ENCODE measurements at regions not wholly inside any gene's neighbourhood (a gene's known extent, or its start where the extent isn't known, plus 50 kb on each side); places are given as distances from the start of the nearest gene placed in this dataset.

DNA sequence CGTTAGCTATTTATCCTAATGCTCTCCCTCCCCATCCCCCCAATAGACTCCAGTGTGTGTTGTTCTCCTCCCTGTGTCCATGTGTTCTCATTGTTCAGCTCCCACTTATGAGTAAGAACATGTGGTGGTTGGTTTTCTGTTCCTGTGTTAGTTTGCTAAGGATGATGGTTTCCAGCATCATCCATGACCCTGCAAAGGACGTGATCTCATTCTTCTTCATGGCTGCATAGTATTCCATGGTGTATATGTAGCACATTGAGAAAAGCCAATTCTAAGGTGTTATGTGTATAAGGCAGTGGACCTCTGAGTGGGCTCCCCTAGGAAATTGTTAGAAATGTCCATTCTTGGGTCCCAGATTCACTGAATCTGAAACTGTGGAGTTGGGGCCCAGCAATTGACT, 103.1 kb upstream of the MYO10 start:
- no peak overlapping the region for H3K9ac ChIP-seq (ENCODE audit: low read length)
- intact Hi-C loops (cut with micrococcal nuclease) = no loop called here
- H3K9me2 ChIP-seq (ENCODE audit: insufficient read depth) = no peaks in the 10 kb centered on the region
- no peaks in the 10 kb centered on the region for H3K79me2 ChIP-seq (ENCODE audit: insufficient read depth, low read length)
- POLR2A ChIA-PET = no interaction called here
- no peaks in the 10 kb centered on the region for H3K4me1 ChIP-seq (ENCODE audit: control insufficient read depth in 1 of 2, insufficient read depth in 2 of 2, low read length in 2 of 2)
- no peaks in the 10 kb centered on the region for H3K36me3 ChIP-seq (ENCODE audit: control insufficient read depth in 1 of 2, insufficient read depth in 2 of 2, low read length in 2 of 2)
- H3K9me3 ChIP-seq (ENCODE audit: control insufficient read depth in 1 of 2, insufficient read depth in 1 of 2, low read depth in 1 of 2, low read length in 2 of 2) = no peaks in the 10 kb centered on the region
- ATAC-seq = no peak
- no peak for DNase-seq (ENCODE audit: low read depth, low spot score)
- H3K27me3 ChIP-seq (ENCODE audit: insufficient read depth, low read length) = no peaks in the 10 kb centered on the region
- no peak overlapping the region for H2AFZ ChIP-seq (ENCODE audit: low read depth, low read length, poor library complexity, severe bottlenecking)
- H3K4me2 ChIP-seq (ENCODE audit: low read length) = no peak overlapping the region
- RAD21 ChIA-PET (ENCODE audit: low non-redundant PET in 1 of 2, low total read pairs in 2 of 2, uncharacterized antibody in 2 of 2, unreplicated experiment in 2 of 2) = no interaction called here
- no peak overlapping the region for H3K27ac ChIP-seq (ENCODE audit: low read depth, low read length)
- CTCF ChIA-PET = no interaction called here
- no peak overlapping the region for H3K4me3 ChIP-seq (replicated peaks in 1 of 2; ENCODE audit: low read depth in 1 of 2, low read length in 2 of 2)
- H4K20me1 ChIP-seq (ENCODE audit: insufficient read depth) = no peaks in the 10 kb centered on the region
- TF ChIP-seq, protein P1, sequence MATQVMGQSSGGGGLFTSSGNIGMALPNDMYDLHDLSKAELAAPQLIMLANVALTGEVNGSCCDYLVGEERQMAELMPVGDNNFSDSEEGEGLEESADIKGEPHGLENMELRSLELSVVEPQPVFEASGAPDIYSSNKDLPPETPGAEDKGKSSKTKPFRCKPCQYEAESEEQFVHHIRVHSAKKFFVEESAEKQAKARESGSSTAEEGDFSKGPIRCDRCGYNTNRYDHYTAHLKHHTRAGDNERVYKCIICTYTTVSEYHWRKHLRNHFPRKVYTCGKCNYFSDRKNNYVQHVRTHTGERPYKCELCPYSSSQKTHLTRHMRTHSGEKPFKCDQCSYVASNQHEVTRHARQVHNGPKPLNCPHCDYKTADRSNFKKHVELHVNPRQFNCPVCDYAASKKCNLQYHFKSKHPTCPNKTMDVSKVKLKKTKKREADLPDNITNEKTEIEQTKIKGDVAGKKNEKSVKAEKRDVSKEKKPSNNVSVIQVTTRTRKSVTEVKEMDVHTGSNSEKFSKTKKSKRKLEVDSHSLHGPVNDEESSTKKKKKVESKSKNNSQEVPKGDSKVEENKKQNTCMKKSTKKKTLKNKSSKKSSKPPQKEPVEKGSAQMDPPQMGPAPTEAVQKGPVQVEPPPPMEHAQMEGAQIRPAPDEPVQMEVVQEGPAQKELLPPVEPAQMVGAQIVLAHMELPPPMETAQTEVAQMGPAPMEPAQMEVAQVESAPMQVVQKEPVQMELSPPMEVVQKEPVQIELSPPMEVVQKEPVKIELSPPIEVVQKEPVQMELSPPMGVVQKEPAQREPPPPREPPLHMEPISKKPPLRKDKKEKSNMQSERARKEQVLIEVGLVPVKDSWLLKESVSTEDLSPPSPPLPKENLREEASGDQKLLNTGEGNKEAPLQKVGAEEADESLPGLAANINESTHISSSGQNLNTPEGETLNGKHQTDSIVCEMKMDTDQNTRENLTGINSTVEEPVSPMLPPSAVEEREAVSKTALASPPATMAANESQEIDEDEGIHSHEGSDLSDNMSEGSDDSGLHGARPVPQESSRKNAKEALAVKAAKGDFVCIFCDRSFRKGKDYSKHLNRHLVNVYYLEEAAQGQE (IDR thresholded peaks at IDR 0.05; ENCODE audit: low read depth) = no peak
- TF ChIP-seq JUND (IDR thresholded peaks at IDR 0.05) (no peak), ZNF274 (IDR thresholded peaks at IDR 0.05; ENCODE audit: low read depth, low read length) (no peak), POLR2AphosphoS5 (IDR thresholded peaks at IDR 0.05; ENCODE audit: low read depth, low read length) (no peak), POLR2A (IDR thresholded peaks at IDR 0.05; ENCODE audit: borderline replicate concordance, extremely low read depth, insufficient read depth, insufficient read length) (no peak), ZFX (IDR thresholded peaks at IDR 0.05) (no peak), EZH2phosphoT487 (IDR thresholded peaks at IDR 0.05; ENCODE audit: borderline replicate concordance) (no peak), CEBPB (IDR thresholded peaks at IDR 0.05; ENCODE audit: low read depth) (no peak)
- TF ChIP-seq, protein P2, sequence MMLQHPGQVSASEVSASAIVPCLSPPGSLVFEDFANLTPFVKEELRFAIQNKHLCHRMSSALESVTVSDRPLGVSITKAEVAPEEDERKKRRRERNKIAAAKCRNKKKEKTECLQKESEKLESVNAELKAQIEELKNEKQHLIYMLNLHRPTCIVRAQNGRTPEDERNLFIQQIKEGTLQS (IDR thresholded peaks at IDR 0.05) = no peak
- no TSS peak for BruUV-seq (replicated peaks)
